Glutamatergic neuron (in vitro differentiated cells): ENCODE measurements at regions not wholly inside any gene's neighbourhood (a gene's known extent, or its start where the extent isn't known, plus 50 kb on each side); places are given as distances from the start of the nearest gene placed in this dataset.

Experiments
- DNase-seq: peaks from one replicate; pipeline ENCODE4 v3.0.0; 2022
- H3K27ac Mint-ChIP-seq: one replicate; pipeline ENCODE4 v1.8.0; 2020; ENCODE audit warnings: mild to moderate bottlenecking, mixed read lengths, inconsistent platforms; ENCODE audit not compliant: unreplicated experiment
- H3K27me3 Mint-ChIP-seq: one replicate; pipeline ENCODE4 v1.8.0; 2020; ENCODE audit warnings: mild to moderate bottlenecking, moderate library complexity, mixed read lengths, inconsistent platforms; ENCODE audit not compliant: unreplicated experiment
- H3K36me3 Mint-ChIP-seq: one replicate; pipeline ENCODE4 v1.8.0; 2020; ENCODE audit warnings: mild to moderate bottlenecking, mixed read lengths, inconsistent platforms; ENCODE audit not compliant: unreplicated experiment
- H3K4me1 Mint-ChIP-seq: one replicate; pipeline ENCODE4 v1.8.0; 2020; ENCODE audit warnings: mild to moderate bottlenecking, low read depth, mixed read lengths, inconsistent platforms; ENCODE audit not compliant: unreplicated experiment
- H3K4me3 Mint-ChIP-seq: one replicate; pipeline ENCODE4 v1.8.0; 2020; ENCODE audit warnings: mild to moderate bottlenecking, mixed read lengths, inconsistent platforms; ENCODE audit not compliant: unreplicated experiment
- H3K9me3 Mint-ChIP-seq: one replicate; pipeline ENCODE4 v1.8.0; 2020; ENCODE audit warnings: mild to moderate bottlenecking, moderate library complexity, mixed read lengths, inconsistent platforms; ENCODE audit not compliant: unreplicated experiment
- TF ChIP-seq, protein P1 (sequence below): fragments of 200-600 bp; sonication (generic); IDR thresholded peaks from one replicate; pipeline ENCODE4 v1.5.0; 2021; ENCODE audit not compliant: partially characterized antibody, unreplicated experiment

DNA sequence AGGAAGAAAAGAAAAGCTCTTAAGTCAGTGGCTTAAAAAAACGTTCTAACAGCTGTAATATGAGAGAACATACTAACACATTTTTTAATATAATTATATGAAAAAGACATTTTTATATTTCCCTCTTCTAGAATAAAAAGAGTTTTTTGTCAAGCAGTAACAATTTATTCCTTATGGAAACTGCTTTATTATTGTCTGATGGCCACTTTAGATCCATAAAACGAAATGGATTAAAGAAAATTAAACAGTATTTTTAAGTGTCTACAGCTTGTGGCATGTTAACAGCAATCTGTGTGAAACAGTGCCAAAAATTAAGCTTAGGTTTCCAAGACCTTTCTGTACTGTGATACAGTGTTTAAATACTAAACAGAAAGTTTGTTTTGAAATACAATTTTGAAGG lies 55.5 kb upstream of the TENM3 start:
- TF ChIP-seq, protein P1, sequence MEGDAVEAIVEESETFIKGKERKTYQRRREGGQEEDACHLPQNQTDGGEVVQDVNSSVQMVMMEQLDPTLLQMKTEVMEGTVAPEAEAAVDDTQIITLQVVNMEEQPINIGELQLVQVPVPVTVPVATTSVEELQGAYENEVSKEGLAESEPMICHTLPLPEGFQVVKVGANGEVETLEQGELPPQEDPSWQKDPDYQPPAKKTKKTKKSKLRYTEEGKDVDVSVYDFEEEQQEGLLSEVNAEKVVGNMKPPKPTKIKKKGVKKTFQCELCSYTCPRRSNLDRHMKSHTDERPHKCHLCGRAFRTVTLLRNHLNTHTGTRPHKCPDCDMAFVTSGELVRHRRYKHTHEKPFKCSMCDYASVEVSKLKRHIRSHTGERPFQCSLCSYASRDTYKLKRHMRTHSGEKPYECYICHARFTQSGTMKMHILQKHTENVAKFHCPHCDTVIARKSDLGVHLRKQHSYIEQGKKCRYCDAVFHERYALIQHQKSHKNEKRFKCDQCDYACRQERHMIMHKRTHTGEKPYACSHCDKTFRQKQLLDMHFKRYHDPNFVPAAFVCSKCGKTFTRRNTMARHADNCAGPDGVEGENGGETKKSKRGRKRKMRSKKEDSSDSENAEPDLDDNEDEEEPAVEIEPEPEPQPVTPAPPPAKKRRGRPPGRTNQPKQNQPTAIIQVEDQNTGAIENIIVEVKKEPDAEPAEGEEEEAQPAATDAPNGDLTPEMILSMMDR: no peak
- no peak overlapping the region for H3K4me3 Mint-ChIP-seq
- no peak overlapping the region for H3K27ac Mint-ChIP-seq
- H3K4me1 Mint-ChIP-seq: peaks cover 27% of the 10 kb centered on the region
- no peak for DNase-seq
- H3K27me3 Mint-ChIP-seq: no peaks in the 10 kb centered on the region
- H3K36me3 Mint-ChIP-seq: no peaks in the 10 kb centered on the region
- H3K9me3 Mint-ChIP-seq: no peaks in the 10 kb centered on the region

DNA sequence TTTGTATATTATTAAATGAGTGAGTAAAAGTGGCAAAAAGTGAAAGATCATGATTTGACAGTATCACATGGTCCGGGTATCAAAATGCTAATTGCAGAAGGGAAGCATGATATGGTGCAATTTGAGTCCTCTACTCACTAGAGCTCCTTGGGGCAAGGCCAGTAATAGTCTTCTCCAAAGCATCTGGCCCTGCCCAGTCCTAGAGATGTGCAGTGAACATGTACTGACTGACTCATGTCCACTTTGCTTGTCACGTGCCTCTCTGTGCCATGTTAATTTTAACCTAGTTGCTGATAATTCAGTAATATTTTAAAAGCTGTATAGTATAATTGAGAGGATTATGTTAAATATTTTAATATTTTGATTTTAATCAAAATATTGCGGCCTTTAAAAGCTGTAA lies 54.6 kb upstream of the TENM3 start:
- Mint-ChIP-seq H3K4me1 (peaks cover 35% of the 10 kb centered on the region), H3K36me3 (no peaks in the 10 kb centered on the region), H3K27me3 (no peaks in the 10 kb centered on the region), H3K9me3 (no peaks in the 10 kb centered on the region), H3K4me3 (no peak overlapping the region), H3K27ac (no peak overlapping the region)
- DNase-seq: no peak
- TF ChIP-seq, protein P1: no peak

DNA sequence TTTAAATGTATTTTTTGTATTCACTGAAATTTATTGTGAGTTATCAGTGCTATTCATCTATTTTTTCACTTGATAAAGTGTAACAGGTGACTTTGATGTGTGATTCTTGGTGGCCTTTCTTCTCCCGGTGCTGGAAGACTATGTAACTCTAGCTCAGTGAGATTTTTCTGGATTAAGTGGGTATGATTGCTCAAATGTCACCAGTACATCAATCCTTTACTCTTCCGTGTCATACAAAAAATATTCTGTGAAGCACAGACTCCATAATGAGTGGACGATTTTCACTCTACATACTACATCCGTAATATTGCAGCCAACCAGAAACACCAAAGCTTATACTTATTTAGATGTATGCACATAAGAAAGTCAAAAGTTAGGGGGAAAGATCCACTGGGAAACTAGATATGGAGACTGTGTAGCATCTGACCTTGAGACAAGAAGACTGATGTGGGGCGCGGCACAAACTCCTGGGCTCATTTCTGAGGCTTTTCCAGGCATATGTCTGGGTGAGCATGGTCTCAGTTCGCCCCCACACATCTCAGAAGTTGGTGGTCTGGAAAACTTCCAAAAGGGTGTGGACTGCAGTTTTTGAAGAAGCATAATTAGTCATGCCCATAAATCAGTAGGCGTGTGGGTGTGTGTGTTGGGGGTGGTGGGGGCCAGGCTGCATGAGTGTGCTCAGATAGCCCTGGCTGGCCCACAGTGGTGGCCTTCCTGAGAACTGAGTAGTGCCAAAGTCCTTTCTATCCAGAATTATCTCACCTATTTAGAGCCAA lies 53.9 kb upstream of the TENM3 start:
- TF ChIP-seq, protein P1: no peak
- no peaks in the 10 kb centered on the region for H3K27me3 Mint-ChIP-seq
- no peak overlapping the region for H3K27ac Mint-ChIP-seq
- H3K4me1 Mint-ChIP-seq: peaks cover 39% of the 10 kb centered on the region
- no peaks in the 10 kb centered on the region for H3K9me3 Mint-ChIP-seq
- DNase-seq: no peak
- H3K36me3 Mint-ChIP-seq: no peaks in the 10 kb centered on the region
- no peak overlapping the region for H3K4me3 Mint-ChIP-seq

DNA sequence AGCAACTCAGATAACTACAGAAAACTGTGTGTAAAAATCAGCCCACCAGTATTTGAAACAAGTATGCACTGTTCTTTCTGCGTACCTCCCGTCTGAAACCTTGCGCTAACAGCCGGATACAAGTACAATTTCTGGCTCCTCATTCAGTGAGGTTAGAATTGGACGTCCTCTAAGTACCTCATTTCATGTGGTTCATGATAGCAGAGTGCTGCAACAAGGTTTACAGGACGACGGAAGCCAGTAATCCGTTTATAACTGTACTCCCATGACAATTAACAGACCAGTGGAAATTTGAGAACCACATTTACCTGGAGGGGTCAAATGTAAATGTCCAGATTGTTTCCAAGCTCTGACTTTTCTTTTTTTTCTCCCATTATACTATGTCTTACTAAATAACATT lies 52.9 kb upstream of the TENM3 start:
- TF ChIP-seq, protein P1: no peak
- Mint-ChIP-seq H3K4me1 (peaks cover 40% of the 10 kb centered on the region), H3K27ac (no peak overlapping the region), H3K27me3 (no peaks in the 10 kb centered on the region), H3K9me3 (no peaks in the 10 kb centered on the region), H3K36me3 (no peaks in the 10 kb centered on the region), H3K4me3 (no peak overlapping the region)
- DNase-seq: no peak

DNA sequence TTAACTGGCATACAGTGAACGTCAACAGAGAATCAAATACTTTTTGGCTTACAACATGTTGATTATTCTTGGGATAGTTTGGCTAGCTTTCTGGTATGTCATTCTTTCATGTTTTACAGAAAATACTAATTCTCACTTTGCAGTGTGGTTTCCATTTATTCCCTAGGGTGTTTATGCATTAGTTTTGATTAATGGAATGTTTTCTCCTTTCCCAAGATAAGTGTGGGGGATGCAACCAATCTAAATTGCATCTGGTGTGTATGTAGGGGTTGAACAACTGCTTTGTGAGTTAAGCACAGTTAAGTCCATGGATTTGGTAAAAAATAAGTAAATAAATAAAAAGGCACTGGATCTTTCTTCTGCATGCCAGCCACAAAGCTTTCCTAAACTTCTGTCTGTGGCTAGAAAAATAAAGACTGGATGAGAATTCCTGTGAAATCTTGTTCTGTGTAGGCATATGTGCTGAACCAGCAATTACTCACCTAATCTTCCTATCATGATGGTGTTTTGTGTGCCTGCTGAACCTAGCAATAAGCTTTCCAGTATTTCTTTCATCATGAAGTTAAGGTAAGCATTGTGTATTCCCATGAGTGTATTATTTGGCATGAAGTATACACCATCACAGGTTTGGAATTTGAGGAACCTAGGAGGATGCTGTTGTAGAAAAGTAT lies 50.6 kb upstream of the TENM3 start:
- no peak overlapping the region for H3K27ac Mint-ChIP-seq
- no peaks in the 10 kb centered on the region for H3K9me3 Mint-ChIP-seq
- peaks cover 39% of the 10 kb centered on the region for H3K4me1 Mint-ChIP-seq

More for the DNA sequence above, 50.6 kb upstream of the TENM3 start:
- DNase-seq: no peak
- Mint-ChIP-seq H3K27me3 (no peaks in the 10 kb centered on the region), H3K4me3 (no peak overlapping the region), H3K36me3 (no peaks in the 10 kb centered on the region)
- TF ChIP-seq, protein P1: no peak
